ENCODE measurements at regions not wholly inside any gene's neighbourhood (a gene's known extent, or its start where the extent isn't known, plus 50 kb on each side); places are given as distances from the start of the nearest gene placed in this dataset.

DNA sequence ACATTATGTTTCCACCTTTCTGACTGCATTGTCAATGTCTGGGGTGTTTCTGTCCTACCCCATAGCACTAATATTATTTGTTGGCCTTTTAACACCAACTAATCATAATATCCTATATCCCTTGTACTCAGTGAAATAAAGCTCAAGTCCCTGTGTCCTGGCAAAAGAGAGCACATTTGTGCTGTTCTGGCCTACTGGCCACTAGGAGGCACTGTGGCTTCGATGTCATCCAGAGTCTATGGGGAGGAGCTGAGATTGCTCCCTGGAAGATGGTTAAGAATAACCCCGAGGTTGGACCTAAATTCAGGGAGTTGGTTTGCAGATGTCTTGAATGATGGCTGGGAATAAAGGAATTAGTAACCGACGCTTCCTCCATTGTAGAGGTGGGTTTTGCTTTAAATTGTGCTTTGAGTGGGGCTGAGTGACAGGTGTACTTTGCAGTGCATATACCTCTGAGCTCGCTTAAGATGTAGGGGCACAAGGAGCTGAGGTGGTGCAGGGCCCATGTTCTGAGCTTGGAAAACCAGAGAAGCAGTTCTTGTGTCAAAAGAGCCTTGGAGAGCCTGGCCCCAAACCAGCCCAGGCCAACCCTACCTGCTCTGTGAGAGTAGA is 191.2 kb upstream of the PRSS1 start:
- peak overlapping the region; percentile 87 to 98 for H4K8ac ChIP-seq (ENCODE audit: low read depth in 2 of 2, low read length in 2 of 2)
- peak overlapping the region; percentile 67; the same call in 1 of the 2 replicates for H3K27ac ChIP-seq (ENCODE audit: insufficient read depth, low read length)
- no peak; the same call in 1 of the 2 replicates for ATAC-seq (ENCODE audit: low read depth)
- peak; percentile 72 for DNase-seq
- H3K4me3 ChIP-seq (ENCODE audit: insufficient read depth, low read depth, low read length), result no peak overlapping the region
- H2AFZ ChIP-seq (replicated peaks; ENCODE audit: low read length, poor library complexity), result peak overlapping the region; percentile 35
- H3K18ac ChIP-seq (ENCODE audit: low read depth, low read length), result peak overlapping the region; percentile 94
- CTCF ChIA-PET, result interaction anchor here (0.8 to 3.0 kb wide), 11 partner anchors 11 to 225 kb away, joined by 3 to 11 read pairs (median 4); no protein-coding TSS in a partner anchor
- POLR2A ChIA-PET (ENCODE audit: unreplicated experiment), result no interaction called here
- H3K79me1 ChIP-seq (ENCODE audit: low read depth in 1 of 2, low read length in 2 of 2), result peaks cover 2 to 23% of the 10 kb centered on the region in 2 experiments; a peak in 3 of 4 replicates
- H3K4me1 ChIP-seq (ENCODE audit: control insufficient read depth, insufficient read depth, low read length), result peaks cover 29% of the 10 kb centered on the region
- no peak overlapping the region for H3K4me2 ChIP-seq (ENCODE audit: low read depth, low read length)
- peak overlapping the region; percentile 75 for H2AK9ac ChIP-seq (replicated peaks; ENCODE audit: low read depth, low read length, poor library complexity)
- peak overlapping the region; percentile 88 for H3K23ac ChIP-seq (ENCODE audit: low read depth, low read length)
- peak overlapping the region; percentile 86 for H2BK5ac ChIP-seq (ENCODE audit: low read depth, low read length, poor library complexity, severe bottlenecking)
- H2BK15ac ChIP-seq (ENCODE audit: low read depth, low read length), result peak overlapping the region; percentile 100
- no TSS peak for BruUV-seq (replicated peaks)
- TF ChIP-seq SMC3 (IDR thresholded peaks at IDR 0.05; ENCODE audit: low read depth, low read length) (peak; percentile 32; the same call in 1 of the 2 replicates), RAD21 (IDR thresholded peaks at IDR 0.05; ENCODE audit: low read length) (peak; percentile 49), MAZ (IDR thresholded peaks at IDR 0.05; ENCODE audit: borderline replicate concordance, low read depth, low read length) (no peak)
- TF ChIP-seq, protein P1, sequence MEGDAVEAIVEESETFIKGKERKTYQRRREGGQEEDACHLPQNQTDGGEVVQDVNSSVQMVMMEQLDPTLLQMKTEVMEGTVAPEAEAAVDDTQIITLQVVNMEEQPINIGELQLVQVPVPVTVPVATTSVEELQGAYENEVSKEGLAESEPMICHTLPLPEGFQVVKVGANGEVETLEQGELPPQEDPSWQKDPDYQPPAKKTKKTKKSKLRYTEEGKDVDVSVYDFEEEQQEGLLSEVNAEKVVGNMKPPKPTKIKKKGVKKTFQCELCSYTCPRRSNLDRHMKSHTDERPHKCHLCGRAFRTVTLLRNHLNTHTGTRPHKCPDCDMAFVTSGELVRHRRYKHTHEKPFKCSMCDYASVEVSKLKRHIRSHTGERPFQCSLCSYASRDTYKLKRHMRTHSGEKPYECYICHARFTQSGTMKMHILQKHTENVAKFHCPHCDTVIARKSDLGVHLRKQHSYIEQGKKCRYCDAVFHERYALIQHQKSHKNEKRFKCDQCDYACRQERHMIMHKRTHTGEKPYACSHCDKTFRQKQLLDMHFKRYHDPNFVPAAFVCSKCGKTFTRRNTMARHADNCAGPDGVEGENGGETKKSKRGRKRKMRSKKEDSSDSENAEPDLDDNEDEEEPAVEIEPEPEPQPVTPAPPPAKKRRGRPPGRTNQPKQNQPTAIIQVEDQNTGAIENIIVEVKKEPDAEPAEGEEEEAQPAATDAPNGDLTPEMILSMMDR (conservative IDR thresholded peaks at IDR 0.05; ENCODE audit: low read depth, low read length), result peak; percentile 59
- peak overlapping the region; percentile 93 for H4K91ac ChIP-seq (ENCODE audit: insufficient read depth, low read depth, low read length)
- H4K5ac ChIP-seq (ENCODE audit: low read depth, low read length), result peak overlapping the region; percentile 86; the same call in 1 of the 2 replicates
- dilution Hi-C loops (cut with HindIII; ENCODE audit: low sequenced_read_pairs, unreplicated experiment) (no loop called here), intact Hi-C loops (cut with micrococcal nuclease) (no loop called here), in situ Hi-C loops (cut with MboI; ENCODE audit: low sequenced_read_pairs) (loop anchor here (25.0 kb wide), 1 partner anchor 1329 kb away; no protein-coding TSS in a partner anchor)
- peak overlapping the region; percentile 41; the same call in 1 of the 2 replicates for H3K9ac ChIP-seq (ENCODE audit: low read depth, low read length)
- no peaks in the 10 kb centered on the region for H3K36me3 ChIP-seq (ENCODE audit: control insufficient read depth, insufficient read depth, low read length)
- H3K9me1 ChIP-seq (ENCODE audit: insufficient read depth, low read length), result peaks cover 25% of the 10 kb centered on the region
- no peaks in the 10 kb centered on the region for H3K9me3 ChIP-seq (ENCODE audit: control insufficient read depth, insufficient read depth, low read length)
- no peaks in the 10 kb centered on the region for H4K20me1 ChIP-seq (ENCODE audit: insufficient read depth, low read length)
- peak overlapping the region; percentile 97 for H2AK5ac ChIP-seq (ENCODE audit: low read depth, low read length)
- WGBS, 2 experiments (ENCODE audit: extremely low coverage in 2 of 2, insufficient read length in 1 of 2), result 45% methylated on average over 4 of the region's 5 CpGs; no CpG with 5 or more reads in 1 of the 2 experiments
- H2BK20ac ChIP-seq (ENCODE audit: low read depth, low read length), result peak overlapping the region; percentile 97
- peak overlapping the region; percentile 72 for H3K56ac ChIP-seq (ENCODE audit: extremely low read depth, insufficient read depth, low read length)
- peak overlapping the region; percentile 95 for H3K4ac ChIP-seq (ENCODE audit: low read depth, low read length)
- peak overlapping the region; percentile 90 for H3K14ac ChIP-seq (replicated peaks; ENCODE audit: low read depth, low read length)
- peak overlapping the region; percentile 98 for H2BK120ac ChIP-seq (ENCODE audit: low read depth, low read length)
- no peaks in the 10 kb centered on the region for H3K27me3 ChIP-seq (ENCODE audit: control insufficient read depth, insufficient read depth, low read length)
